ENCODE measurements at regions not wholly inside any gene's neighbourhood (a gene's known extent, or its start where the extent isn't known, plus 50 kb on each side); places are given as distances from the start of the nearest gene placed in this dataset.

GRCh38 chr10:23966504-23967051, 242.4 kb upstream of the KIAA1217 start:
- intact Hi-C loops (cut with micrococcal nuclease), result no loop called here
- no peaks in the 10 kb centered on the region for H3K27me3 Mint-ChIP-seq (ENCODE audit: low read depth in 2 of 2)
- no peak overlapping the region for H3K4me3 ChIP-seq (ENCODE audit: low read length)
- H3K4me3 Mint-ChIP-seq, result no peak overlapping the region
- no peak for DNase-seq
- no peaks in the 10 kb centered on the region for H3K4me1 Mint-ChIP-seq
- no peaks in the 10 kb centered on the region for H3K36me3 Mint-ChIP-seq
- H3K9me3 Mint-ChIP-seq, result peaks cover 0 to 3% of the 10 kb centered on the region in 2 donors
- no peaks in the 10 kb centered on the region for H3K36me3 ChIP-seq (ENCODE audit: control insufficient read depth, insufficient read depth, low read length)
- no peaks in the 10 kb centered on the region for H3K27me3 ChIP-seq (ENCODE audit: control insufficient read depth, insufficient read depth, low read length)
- H3K4me1 ChIP-seq (ENCODE audit: control insufficient read depth, insufficient read depth, low read length), result no peaks in the 10 kb centered on the region
- no peak for TF ChIP-seq CTCF (IDR thresholded peaks at IDR 0.05)
- H3K27ac Mint-ChIP-seq, result no peak overlapping the region
- H3K27ac ChIP-seq (ENCODE audit: low read length), result no peak overlapping the region
- WGBS (ENCODE audit: insufficient coverage), result 78% methylated on average over 2 of the region's 3 CpGs
- ATAC-seq, result no peak
- H3K9me3 ChIP-seq (ENCODE audit: control insufficient read depth, insufficient read depth, low read length), result no peaks in the 10 kb centered on the region

GRCh38 chr10:23968301-23968700, 240.6 kb upstream of the KIAA1217 start:
- ATAC-seq, result no peak
- no peak overlapping the region for H3K27ac ChIP-seq (ENCODE audit: low read length)
- Mint-ChIP-seq H3K36me3 (no peaks in the 10 kb centered on the region), H3K27ac (no peak overlapping the region), H3K4me3 (no peak overlapping the region), H3K9me3 (peaks cover 0 to 5% of the 10 kb centered on the region in 2 donors), H3K27me3 (ENCODE audit: low read depth in 2 of 2) (no peaks in the 10 kb centered on the region), H3K4me1 (no peaks in the 10 kb centered on the region)
- no peaks in the 10 kb centered on the region for H3K9me3 ChIP-seq (ENCODE audit: control insufficient read depth, insufficient read depth, low read length)
- intact Hi-C loops (cut with micrococcal nuclease), result no loop called here
- TF ChIP-seq CTCF (IDR thresholded peaks at IDR 0.05), result no peak
- no peak overlapping the region for H3K4me3 ChIP-seq (ENCODE audit: low read length)
- no peaks in the 10 kb centered on the region for H3K27me3 ChIP-seq (ENCODE audit: control insufficient read depth, insufficient read depth, low read length)
- DNase-seq, result no peak
- WGBS (ENCODE audit: insufficient coverage), result 48% methylated on average over 2 of the region's 4 CpGs
- no peaks in the 10 kb centered on the region for H3K36me3 ChIP-seq (ENCODE audit: control insufficient read depth, insufficient read depth, low read length)
- no peaks in the 10 kb centered on the region for H3K4me1 ChIP-seq (ENCODE audit: control insufficient read depth, insufficient read depth, low read length)

GRCh38 chr10:23974746-23975272, 234.1 kb upstream of the KIAA1217 start:
- no peak for ATAC-seq
- no peak for DNase-seq
- Histone ChIP-seq H3K27me3 (ENCODE audit: control insufficient read depth, insufficient read depth, low read length) (no peaks in the 10 kb centered on the region), H3K27ac (ENCODE audit: low read length) (no peak overlapping the region), H3K9me3 (ENCODE audit: control insufficient read depth, insufficient read depth, low read length) (no peaks in the 10 kb centered on the region), H3K36me3 (ENCODE audit: control insufficient read depth, insufficient read depth, low read length) (no peaks in the 10 kb centered on the region), H3K4me3 (ENCODE audit: low read length) (no peak overlapping the region), H3K4me1 (ENCODE audit: control insufficient read depth, insufficient read depth, low read length) (no peaks in the 10 kb centered on the region)
- WGBS (ENCODE audit: insufficient coverage), result 65% methylated on average over 2 of the region's 4 CpGs
- Mint-ChIP-seq H3K36me3 (no peaks in the 10 kb centered on the region), H3K27ac (no peak overlapping the region), H3K9me3 (peaks cover 6 to 7% of the 10 kb centered on the region in 2 donors), H3K27me3 (ENCODE audit: low read depth in 2 of 2) (no peaks in the 10 kb centered on the region), H3K4me1 (no peaks in the 10 kb centered on the region), H3K4me3 (no peak overlapping the region)
- TF ChIP-seq CTCF (IDR thresholded peaks at IDR 0.05), result no peak
- intact Hi-C loops (cut with micrococcal nuclease), result no loop called here

- no peaks in the 10 kb centered on the region for H3K36me3 Mint-ChIP-seq
These were observed 233.5 kb upstream of the KIAA1217 start for GRCh38 chr10:23975431-23975830.

More at GRCh38 chr10:23975431-23975830, 233.5 kb upstream of the KIAA1217 start:
- H3K4me1 ChIP-seq (ENCODE audit: control insufficient read depth, insufficient read depth, low read length), result no peaks in the 10 kb centered on the region
- no peak for DNase-seq
- Mint-ChIP-seq H3K9me3 (peaks cover 7 to 8% of the 10 kb centered on the region in 2 donors), H3K4me3 (no peak overlapping the region), H3K27me3 (ENCODE audit: low read depth in 2 of 2) (no peaks in the 10 kb centered on the region), H3K4me1 (no peaks in the 10 kb centered on the region), H3K27ac (no peak overlapping the region)
- no peak for ATAC-seq
- no peak for TF ChIP-seq CTCF (IDR thresholded peaks at IDR 0.05)
- no peak overlapping the region for H3K4me3 ChIP-seq (ENCODE audit: low read length)
- H3K9me3 ChIP-seq (ENCODE audit: control insufficient read depth, insufficient read depth, low read length), result no peaks in the 10 kb centered on the region
- no CpG with 5 or more reads among the region's 1 CpG for WGBS (ENCODE audit: insufficient coverage)
- no peaks in the 10 kb centered on the region for H3K27me3 ChIP-seq (ENCODE audit: control insufficient read depth, insufficient read depth, low read length)
- intact Hi-C loops (cut with micrococcal nuclease), result no loop called here
- no peaks in the 10 kb centered on the region for H3K36me3 ChIP-seq (ENCODE audit: control insufficient read depth, insufficient read depth, low read length)
- no peak overlapping the region for H3K27ac ChIP-seq (ENCODE audit: low read length)

Data from natural killer cell (primary cell).